GM21423 (cell line): ENCODE measurements at regions not wholly inside any gene's neighbourhood (a gene's known extent, or its start where the extent isn't known, plus 50 kb on each side); places are given as distances from the start of the nearest gene placed in this dataset.
"Not testable (repeated sequence)": the region's sequence is repeated elsewhere in the genome, so short reads cannot be mapped to it uniquely, and the experiment has no call there.

ENCODE experiments used
- ATAC-seq: cut with Tn5 transposase; IDR thresholded peaks from one replicate; pipeline ENCODE4 v1.9.1; 2021; ENCODE audit warnings: mild to moderate bottlenecking, moderate library complexity; ENCODE audit not compliant: unreplicated experiment

- ATAC-seq = not testable (repeated sequence)
These were observed 428.4 kb upstream of the SULF2 start for GRCh38 chr20:48213635-48214034.

- no peak for ATAC-seq
These were observed 427.7 kb upstream of the SULF2 start for GRCh38 chr20:48212806-48213509.

- ATAC-seq = no peak
These were observed 426.6 kb upstream of the SULF2 start for GRCh38 chr20:48211847-48212246.

- no peak for ATAC-seq
These were observed 426.0 kb upstream of the SULF2 start for GRCh38 chr20:48211238-48211637.

- ATAC-seq = no peak
These were observed 425.1 kb upstream of the SULF2 start for GRCh38 chr20:48210111-48211027.

GRCh38 chr20:48209102-48209501, 423.8 kb upstream of the SULF2 start:
- no peak for ATAC-seq

- no peak for ATAC-seq
These were observed 422.9 kb upstream of the SULF2 start for GRCh38 chr20:48208176-48208575.

- no peak for ATAC-seq
These were observed 422.2 kb upstream of the SULF2 start for GRCh38 chr20:48207505-48207904.

GRCh38 chr20:48205786-48206185, 420.5 kb upstream of the SULF2 start:
- no peak for ATAC-seq

- no peak for ATAC-seq
These were observed 420.1 kb upstream of the SULF2 start for GRCh38 chr20:48205281-48205782.

GRCh38 chr20:48204499-48204898, 419.2 kb upstream of the SULF2 start:
- no peak for ATAC-seq

- no peak for ATAC-seq
These were observed 418.0 kb upstream of the SULF2 start for GRCh38 chr20:48203252-48203651.

- no peak for ATAC-seq
These were observed 417.2 kb upstream of the SULF2 start for GRCh38 chr20:48202334-48203113.

- no peak for ATAC-seq
These were observed 416.6 kb upstream of the SULF2 start for GRCh38 chr20:48201885-48202284.

GRCh38 chr20:48201188-48201587, 415.9 kb upstream of the SULF2 start:
- ATAC-seq = no peak

GRCh38 chr20:48198929-48199451, 413.7 kb upstream of the SULF2 start:
- no peak for ATAC-seq

GRCh38 chr20:48197066-48197465, 411.8 kb upstream of the SULF2 start:
- ATAC-seq = no peak

GRCh38 chr20:48196486-48196885, 411.2 kb upstream of the SULF2 start:
- ATAC-seq = no peak

GRCh38 chr20:48196001-48196400, 410.7 kb upstream of the SULF2 start:
- no peak for ATAC-seq

GRCh38 chr20:48195121-48195870, 410.0 kb upstream of the SULF2 start:
- no peak for ATAC-seq
